Posterior vena cava (tissue), 2 donors: ENCODE measurements at regions not wholly inside any gene's neighbourhood (a gene's known extent, or its start where the extent isn't known, plus 50 kb on each side); places are given as distances from the start of the nearest gene placed in this dataset.
A peak's percentile ranks its signal among the peaks of the same experiment; 100 is the strongest.
"Not testable (repeated sequence)": the region's sequence is repeated elsewhere in the genome, so short reads cannot be mapped to it uniquely, and the experiment has no call there.

ENCODE experiments used
- DNase-seq: peaks from one replicate; pipeline ENCODE4 v3.0.0-alpha.2; 2020; ENCODE audit warnings: low spot score
- intact Hi-C, 2 donors: fragments of 100-400 bp; cut with DNase I; formaldehyde crosslinking; loops; one replicate each; pipeline versions ENCODE4 v1.14.1 to v1.14.2; 2022 to 2023
- donor health status: DM: yes; HTN: yes; CAD: no.
- donor health status: DM: yes; HTN: yes; CAD: no.

DNA sequence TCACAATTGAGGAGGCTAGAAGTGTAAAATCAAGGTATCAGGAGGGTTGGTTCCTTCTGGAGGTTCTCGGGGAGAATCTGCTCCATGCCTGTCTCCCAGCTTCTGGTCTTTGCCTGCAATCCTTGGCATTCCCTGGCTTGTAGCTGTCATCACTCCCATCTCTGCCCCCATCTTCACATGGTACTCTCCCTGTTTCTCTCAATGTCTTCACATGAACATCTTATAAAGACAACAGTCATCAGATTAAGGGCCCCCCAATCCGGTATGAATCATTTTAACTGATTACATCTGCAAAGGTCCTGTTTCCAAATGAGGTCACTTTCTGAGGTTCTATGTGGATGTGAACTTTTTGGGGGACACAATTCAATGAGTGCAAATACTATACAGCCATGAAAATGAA lies 113.0 kb upstream of the GALNT15 start:
- no peak for DNase-seq
- intact Hi-C loops: no loop called here

DNA sequence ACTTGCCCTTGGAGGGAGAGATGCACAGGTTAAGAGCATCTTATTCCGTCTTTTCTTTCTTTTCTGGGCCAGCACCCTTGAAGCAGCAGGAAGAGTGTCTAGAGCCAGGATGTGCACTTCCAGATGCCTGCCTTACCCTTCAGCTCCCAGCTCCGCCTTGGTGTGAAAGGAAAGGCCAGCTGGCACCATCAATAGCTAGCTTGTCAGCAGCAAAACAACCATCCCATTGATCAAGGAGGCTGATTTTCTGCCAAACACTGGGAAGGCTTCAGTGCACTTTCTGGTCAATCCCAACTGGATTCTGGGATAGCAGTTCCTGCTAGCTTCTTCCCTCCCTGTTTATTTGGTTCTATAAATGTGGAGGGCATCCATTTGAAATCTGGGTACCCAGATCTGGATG lies 110.9 kb upstream of the GALNT15 start:
- intact Hi-C loops: no loop called here
- no peak for DNase-seq

DNA sequence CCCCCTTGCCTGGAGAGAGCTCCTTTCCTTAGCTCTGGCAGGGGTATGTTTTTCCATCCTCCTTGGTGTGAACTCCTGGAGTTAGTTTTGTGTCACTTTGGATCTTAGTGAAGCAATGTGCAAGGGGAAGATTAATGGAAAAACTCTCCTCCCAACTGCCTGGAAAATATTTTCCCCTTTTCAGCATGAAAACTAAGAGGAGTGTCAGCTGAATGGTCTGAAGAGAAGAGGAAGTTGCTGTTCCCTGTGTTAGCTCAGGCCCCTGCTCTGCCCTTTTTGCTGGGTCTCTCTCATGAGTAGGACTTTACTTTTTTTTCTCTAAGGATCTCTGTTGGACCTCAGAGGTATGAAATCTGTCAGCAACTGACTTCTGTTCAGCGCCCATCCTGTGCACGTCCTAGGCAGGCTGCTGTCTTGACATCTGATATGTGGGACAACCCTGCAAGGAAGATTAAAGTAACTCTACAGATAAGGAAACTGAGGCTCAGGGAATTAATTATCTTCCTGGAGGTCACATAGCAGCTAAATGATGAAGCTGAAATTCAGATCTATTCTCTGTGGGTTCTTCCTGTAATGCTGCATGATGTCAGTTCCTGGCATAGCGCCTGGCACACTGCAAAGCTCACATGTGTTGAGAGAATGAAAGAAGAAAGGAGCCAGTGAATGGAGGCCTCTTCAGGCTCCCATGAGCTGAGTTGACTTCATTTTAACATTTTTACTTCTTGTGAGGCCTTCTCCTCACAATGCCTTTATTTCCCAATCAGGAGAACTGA lies 109.7 kb upstream of the GALNT15 start:
- intact Hi-C loops: no loop called here
- DNase-seq: peak; percentile 93

DNA sequence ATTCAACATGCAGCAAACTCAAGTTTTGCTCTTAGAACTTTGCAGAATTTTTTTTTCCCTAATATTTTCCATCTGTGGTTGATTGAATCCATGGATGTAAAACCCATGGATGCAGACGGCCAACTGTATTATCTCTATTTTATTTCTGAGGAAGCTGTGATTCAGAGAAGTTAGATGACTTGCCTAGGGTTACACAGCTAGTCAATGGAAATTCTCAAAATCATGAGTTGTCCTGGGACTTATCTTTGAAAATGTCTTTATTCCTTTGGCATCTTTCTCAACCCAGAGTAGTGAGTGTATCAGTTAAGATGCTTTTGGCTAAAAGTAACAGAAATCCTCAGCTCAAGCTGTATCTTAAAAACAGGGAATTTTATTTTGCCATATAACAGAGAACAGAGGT lies 107.9 kb upstream of the GALNT15 start:
- no peak for DNase-seq
- intact Hi-C loops: no loop called here

DNA sequence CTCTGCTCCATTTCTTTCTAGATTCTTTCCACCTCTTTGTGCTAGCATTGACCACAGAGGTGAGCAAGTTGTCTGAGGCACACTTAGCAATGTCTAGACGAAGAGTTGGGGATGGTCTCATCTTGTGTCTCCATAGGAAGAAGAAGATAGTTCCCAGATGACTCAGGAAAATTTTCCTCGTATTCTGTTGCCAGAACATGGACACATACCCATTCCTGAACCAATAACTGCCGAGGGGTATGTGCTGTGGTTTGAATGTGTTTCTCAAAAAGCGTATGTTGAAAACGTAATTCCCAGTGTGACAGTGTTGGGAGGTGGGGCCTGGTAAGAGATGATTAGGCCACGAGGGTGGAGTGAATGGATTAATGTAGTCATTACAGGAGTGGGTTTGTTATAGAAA lies 107.5 kb upstream of the GALNT15 start:
- intact Hi-C loops: no loop called here
- DNase-seq: no peak

DNA sequence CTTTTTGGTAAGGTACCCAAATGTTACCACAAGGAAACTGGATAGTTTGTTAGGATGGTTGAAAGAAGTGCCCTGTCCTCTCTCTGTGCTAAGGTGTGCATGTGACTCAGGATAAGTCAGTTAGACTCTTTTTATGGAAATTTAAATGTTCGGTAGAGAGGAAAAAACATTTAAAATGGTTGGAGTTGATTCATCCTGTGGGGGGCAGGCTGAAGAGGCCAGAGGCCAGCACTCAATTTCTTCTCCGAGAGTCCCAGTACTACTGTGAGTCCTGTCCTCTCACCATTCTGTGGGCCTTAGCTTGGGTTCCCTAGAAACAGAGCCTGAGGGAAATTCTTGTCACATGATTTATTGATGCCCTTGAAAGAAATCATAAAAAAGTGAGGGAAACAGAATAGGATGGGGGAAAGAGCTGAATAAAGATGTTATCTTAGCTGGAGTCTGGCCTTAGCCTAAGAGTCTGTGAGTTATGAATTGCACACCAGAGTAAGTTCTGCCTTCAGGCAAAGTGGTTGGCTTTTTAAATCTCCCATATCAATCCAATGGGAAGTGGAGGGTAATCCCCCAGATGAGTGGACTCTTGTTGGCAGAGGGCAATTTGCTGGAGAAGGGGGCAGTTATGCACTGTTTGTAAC lies 106.5 kb upstream of the GALNT15 start:
- intact Hi-C loops: no loop called here
- no peak for DNase-seq

DNA sequence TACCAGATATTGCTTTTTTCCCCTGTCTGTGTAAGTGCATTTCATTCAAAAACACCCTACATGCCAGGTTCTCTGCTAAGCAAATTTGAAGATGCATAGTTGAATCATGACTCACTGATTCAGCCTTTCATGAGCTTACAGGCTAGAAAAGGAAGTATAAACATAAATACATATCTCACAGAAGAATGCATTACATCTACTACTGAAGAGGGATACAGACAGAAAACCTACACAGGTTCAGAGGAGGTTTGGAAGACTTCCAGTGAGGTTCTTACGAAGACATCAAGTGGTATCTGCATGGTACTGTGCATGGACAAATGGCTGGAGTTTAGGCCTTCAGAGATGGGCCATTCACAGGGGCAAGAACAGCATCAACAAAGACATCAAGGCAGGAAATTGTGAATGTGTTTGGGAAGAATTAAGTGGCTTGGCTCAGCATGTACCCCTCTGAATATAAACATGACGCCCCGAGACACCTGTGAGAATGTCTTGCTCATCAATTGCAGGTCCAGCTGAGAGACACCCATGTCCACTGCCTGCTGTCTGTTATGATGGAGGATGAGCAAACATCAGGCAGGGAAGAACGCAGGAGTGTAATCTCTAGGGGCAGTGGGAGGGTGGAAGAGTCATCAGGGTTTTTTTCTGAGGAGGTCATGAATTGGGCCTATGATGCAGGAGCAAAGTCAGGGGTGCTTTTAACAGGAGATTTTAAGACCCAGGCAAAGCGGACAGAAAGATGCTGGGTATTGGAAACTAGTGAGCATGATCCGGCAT lies 105.1 kb upstream of the GALNT15 start:
- intact Hi-C loops: no loop called here

DNA sequence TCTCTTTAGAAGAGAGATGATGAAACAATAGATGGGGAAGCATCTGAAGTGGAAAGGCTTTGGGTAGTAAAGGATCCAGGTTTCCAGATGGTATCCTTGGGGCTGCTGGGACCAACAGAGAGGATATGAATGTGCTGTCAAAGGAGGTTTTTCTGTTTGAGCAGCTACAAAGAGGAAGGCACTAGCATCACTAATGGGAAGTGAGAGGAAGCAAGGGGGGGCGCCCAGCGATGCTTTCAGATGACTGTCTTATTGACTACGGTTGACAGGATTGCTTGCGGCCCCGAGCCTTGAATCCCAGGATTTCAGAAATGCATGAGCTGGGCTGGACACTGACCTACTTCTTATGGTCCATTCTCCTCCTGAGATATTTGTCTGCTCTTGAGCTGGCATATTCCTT lies 103.8 kb upstream of the GALNT15 start:
- DNase-seq: peak; percentile 79
- intact Hi-C loops: no loop called here

More for the DNA sequence above, 105.1 kb upstream of the GALNT15 start:
- no peak for DNase-seq

DNA sequence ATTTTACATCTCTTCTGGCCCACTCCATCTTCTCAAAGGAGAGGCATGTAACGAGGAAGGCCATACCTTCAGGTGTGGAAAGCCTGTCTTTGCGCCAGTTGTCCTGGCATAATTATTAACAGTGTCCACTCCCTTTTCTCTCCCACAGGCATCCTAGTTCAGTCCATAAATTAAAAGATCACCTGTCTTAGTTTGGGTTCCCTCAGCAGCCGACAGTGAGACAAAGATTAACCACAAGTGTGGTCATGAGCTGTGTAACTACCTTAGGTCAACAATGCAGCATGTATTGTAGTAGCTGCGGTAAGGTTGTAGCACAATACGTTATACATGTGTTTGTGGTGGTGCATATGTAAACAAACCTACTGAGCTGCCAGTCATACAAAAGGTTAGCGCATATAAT lies 103.3 kb upstream of the GALNT15 start:
- intact Hi-C loops: no loop called here

DNA sequence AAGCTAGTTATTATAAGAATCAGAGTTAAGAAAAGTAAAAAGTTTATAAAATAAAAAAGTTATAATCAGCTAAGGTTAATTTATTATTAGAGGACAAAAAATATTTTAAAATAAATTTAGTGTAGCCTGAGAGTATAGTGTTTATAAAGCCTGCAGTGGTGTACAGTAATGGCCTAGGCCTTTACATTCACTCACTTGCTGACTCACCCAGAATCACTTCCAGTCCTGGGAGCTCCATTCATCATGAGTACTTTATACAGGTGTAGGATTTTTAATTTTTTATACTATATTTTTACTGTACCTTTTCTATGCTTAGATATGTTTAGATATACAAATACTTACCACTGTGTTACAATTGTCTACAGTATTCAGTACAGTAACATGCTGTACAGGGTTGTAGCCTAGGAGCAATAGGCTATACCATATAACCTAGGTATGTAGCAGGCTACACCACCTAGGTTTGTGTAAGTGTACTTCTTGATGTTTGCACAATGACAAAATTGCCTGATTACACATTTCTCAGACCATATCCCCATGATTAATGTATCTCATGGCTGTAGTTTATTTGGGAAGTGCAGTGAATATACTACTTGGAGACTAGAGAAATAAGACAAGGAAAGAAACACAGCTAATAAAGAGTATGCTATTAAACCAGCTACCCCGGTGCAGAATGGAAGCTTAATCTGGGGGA lies 101.9 kb upstream of the GALNT15 start:
- DNase-seq: no peak
- intact Hi-C loops: no loop called here

More for the DNA sequence above, 103.3 kb upstream of the GALNT15 start:
- no peak for DNase-seq

DNA sequence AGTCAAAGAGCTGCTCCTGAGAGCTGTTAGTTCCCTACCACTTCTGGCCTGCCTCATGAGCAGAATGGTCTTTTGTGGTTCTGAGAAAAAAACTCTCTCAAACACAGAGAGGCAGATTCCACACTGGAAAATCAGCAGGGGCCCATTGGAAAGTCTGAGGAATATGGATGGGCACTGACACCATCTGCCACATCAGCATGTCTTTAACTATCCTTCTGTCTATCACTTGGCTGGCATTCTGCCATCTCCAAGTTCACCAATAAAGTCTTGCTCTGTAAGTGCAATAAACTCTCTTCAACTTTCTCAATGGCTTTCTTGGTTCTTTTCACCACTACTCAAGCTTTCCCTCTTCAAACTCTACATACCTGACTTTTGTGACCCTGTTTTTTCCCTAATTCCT lies 101.3 kb upstream of the GALNT15 start:
- no peak for DNase-seq
- intact Hi-C loops: no loop called here

DNA sequence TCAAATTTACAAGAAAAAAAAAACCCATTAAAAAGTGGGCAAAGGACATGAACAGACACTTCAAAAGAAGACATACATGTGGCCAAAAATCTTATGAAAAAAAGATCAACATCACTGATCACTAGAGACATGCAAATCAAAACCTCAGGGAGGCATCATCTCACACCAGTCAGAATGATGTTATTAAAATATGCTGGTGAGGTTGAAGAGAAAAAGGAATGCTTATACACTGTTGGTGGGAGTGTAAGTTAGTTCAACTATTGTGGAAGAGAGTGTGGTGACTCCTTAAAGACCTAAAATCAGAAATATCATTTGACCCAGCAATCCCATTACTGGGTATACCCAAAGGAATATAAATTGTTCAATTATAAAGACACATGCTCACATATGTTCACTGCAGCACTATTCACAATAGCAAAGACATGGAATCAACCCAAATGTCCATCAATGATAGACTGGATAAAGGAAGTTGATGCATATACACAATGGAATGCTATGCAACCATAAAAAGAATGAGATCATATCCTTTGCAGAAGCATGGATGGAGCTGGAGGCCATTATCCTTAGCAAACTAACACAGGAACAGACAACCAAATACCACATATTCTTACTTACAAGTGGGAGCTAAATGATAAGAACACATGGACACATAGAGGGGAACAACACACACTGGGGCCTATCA lies 100.3 kb upstream of the GALNT15 start:
- intact Hi-C loops, DNase-seq: not testable (repeated sequence)

DNA sequence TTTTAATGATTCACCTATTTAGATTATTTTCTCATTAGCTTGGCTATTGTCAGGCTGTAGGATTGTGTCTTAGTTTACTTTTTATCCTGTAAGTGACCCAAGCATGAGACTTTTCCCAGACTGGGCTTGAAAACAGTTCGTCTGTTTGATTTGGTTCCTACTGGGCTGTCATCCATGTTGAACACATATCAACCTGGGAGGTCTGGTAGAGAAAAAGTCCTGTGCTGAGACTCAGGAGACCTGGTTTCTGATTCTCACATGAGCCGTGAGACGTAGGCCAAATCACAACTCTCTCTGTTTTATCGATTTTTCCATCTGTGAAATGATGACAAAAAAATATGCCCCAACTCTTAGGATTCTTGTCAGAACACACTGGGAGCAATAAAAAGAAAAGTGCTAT lies 98.8 kb upstream of the GALNT15 start:
- DNase-seq: no peak
- intact Hi-C loops: no loop called here

DNA sequence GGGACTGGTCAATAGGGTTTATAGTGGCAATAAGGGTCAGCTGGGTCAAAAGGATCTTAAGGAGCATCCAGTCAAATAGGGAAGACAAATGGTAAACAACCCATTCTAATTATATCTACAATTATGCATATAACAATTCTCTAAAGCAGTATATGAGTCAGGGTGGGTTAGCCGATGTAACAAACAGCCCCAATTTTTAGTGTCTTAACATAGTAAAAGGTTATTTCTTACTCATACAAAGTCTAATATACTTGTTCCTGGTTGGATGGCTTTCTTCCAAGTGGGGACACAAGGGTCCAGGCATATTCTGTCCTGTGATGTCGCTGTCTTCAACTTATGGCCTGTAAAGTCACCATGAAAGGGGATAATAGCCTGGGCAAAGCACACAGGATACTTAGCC lies 97.9 kb upstream of the GALNT15 start:
- DNase-seq: no peak
- intact Hi-C loops: no loop called here

DNA sequence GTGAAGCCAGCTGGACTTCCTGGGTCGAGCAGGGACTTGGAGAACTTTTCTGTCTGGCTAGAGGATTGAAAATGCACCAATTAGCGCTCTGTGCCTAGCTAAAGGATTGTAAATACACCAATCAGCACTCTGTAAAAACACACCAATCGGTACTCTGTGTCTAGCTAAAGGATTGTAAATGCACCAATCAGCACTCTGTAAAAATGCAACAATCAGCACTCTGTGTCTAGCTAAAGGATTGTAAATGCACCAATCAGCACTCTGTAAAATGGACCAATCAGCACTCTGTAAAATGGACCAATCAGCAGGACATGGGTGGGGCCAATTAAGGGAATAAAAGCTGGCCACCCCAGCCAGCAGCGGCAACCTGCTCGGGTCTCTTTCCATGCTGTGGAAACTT lies 97.3 kb upstream of the GALNT15 start:
- DNase-seq, intact Hi-C loops: not testable (repeated sequence)

DNA sequence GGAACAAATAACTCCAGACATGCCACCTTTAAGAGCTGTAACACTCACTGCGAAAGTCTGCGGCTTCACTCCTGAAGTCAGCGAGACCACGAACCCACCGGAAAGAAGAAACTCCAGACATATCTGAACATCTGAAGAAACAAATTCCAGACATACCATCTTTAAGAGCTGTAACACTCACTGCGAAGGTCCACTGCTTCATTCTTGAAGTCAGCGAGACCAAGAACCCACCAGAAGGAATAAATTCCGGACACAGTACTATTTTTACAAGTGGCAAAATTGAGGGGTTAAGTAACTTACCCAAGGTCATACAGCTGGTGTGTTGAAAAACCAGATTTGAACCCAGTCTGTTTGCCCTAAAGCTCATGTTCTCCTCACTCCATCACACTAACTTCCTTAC lies 96.8 kb upstream of the GALNT15 start:
- intact Hi-C loops, DNase-seq: not testable (repeated sequence)

DNA sequence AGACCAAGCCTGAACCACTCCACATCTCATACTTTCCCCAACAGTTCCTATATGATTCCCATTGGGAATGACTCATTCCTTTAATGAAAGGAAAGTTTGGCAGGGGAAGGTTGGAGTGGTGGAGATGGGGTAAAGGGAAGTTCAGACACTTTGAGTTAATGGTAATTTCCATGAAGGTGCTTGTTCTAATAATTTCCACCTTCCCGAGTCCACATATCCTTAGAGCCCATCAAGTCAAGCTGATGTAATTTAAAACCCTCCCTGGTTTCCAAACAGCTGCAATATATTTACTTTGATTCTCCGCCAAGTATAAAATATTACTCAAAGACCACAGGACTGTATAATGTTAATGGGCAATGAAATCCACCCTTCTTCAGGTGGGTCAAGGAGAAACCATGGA lies 95.0 kb upstream of the GALNT15 start:
- DNase-seq: no peak
- intact Hi-C loops: no loop called here

DNA sequence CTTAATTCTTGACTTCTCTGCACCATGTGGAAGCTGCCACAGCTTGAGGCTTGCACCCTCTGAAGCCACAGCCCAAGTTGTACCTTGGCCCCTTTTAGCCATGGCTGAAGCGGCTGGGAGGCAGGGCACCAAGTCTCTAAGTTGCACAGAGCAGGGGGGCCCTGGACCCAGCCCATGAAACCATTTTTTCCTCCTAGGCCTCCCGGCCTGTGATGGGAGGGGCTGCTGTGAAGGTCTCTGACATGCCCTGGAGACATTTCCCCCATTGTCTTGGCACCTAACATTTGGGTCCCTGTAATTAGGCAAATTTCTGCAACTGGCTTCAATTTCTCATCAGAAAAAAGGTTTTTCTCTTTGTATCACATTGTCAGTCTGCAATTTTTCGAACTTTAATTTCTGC lies 92.8 kb upstream of the GALNT15 start:
- intact Hi-C loops: no loop called here
- DNase-seq: no peak

DNA sequence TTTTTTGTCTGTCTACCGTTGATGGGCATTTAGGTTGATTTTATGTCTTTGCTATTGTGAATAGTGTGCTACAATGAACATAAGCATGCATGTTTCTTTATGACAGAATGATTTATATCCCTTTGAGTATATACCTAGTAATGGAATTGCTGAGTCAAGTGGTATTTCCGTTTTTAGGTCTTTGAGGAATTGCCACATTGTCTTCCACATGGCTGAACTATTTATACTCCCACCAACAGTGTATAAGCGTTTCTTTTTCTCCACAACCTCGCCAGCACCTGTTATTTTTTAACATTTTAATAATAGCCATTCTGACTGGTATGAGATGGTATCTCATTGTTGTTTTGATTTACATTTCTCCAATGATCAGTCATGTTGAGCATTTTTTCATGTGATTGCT lies 89.6 kb upstream of the GALNT15 start:
- intact Hi-C loops: no loop called here
- DNase-seq: no peak
